ENCODE measurements at regions not wholly inside any gene's neighbourhood (a gene's known extent, or its start where the extent isn't known, plus 50 kb on each side); places are given as distances from the start of the nearest gene placed in this dataset.

- DNase-seq, result no peak
Measured at GRCh38 chr4:22099896-22100295, 151.3 kb upstream of the KCNIP4 start.

DNA sequence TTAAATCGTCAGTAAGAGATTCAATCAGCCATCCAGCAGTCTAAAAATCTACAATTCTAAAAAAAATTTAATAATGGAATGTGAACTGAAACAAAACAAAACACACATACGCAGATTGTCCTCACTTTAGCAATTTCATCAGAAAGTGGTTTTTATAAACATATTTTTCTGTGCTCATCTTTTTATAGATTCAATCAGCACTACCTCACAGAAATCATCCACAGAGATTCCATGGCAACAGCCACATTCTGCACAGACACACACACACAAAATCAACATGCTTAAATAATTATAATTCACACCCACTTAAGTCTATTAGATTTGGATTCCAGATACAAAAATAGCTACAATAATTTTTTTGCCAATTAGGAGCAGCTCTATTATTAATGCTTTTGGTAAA lies 149.0 kb upstream of the KCNIP4 start:
- no peak for DNase-seq

- no peak for DNase-seq
Measured at GRCh38 chr4:22094217-22094616, 145.6 kb upstream of the KCNIP4 start.

DNA sequence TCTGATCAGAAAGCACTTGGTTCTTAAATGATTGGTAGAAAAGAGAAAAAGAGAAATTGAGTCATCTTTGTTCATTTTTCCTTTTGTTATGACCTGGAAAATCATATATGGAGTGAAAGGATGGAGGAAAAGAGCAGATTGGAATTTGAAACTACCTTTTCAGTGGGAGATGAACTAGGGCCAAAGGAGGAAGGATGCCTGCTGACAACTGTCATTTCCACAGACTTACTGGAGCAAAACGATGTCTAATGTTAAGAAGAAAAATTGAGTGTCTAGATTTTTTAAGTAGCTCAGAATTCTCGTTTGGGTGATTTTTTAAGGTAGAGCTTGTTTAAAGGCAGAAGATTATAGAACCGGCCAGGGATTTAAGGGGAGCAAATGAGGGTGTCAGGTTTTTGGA lies 144.6 kb upstream of the KCNIP4 start:
- no peak for DNase-seq

DNA sequence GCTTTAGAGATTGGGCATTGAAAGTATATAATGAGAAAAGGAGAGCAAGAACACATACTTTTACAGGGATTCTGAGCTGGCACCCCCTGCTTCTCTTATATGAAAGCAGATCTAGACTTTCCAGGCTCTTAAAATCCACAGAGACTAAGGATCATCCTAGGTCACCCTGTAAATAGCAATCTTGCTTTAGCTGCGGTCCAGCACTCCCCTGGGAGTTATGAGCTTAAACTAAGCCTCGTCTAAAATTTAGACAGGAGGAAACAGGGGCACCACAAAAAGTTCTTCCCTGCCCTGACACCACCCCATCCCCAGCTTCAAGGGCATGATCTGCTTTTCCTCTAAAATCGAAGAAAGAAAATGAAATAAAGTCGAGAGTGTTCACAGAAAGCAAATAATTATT lies 143.3 kb upstream of the KCNIP4 start:
- DNase-seq, result no peak

- no peak for DNase-seq
Measured at GRCh38 chr4:22091352-22091717, 142.8 kb upstream of the KCNIP4 start.

DNA sequence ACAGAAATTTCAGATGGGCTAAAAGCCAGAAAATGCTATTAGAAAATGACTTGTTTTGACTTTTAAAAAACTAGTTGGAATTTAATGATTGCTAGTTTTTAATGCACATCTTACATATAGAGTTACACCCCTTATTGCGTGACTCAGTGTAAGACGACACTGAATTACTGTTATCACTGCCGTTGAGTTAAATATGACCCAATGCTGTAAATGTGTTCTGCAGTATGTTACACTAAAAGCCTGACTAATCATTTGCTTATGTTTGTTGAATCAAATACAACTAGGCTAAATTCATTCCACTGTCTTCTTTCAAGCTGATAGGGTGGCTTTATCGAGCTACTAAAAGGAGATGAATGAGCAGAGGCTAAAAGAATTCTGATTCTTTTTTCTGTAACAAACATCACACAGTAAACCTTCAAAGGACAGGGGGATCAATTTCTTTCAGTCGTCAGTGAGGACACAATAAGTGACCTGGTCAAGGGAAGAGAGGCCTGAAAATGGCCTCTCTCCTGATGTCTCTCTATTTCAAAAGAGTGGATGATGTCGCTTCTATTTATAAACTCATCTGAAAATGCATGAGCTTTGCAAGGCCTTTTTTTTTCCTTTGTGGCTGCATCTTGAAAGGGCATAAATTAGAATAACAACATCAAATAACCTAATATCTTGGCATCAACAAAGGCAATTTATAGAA lies 142.2 kb upstream of the KCNIP4 start:
- DNase-seq, result no peak

DNA sequence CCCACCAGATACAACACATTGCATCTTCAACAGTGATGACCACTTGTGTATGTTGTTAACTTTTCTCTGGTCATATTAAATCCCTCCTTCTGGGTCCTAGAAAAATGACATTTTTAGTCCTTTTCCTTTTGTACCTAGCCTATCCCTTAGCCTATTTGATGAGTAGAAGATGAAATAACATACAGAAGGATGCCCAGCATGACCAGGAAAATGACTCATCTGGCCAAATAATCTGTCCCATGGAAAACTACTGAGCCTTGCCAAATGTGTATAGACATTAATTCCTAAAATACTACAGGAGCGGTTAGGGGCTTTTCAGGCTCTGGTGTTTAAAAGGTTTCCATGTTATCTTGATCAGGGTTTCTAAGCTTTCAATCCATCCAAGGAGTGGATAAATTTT lies 129.0 kb upstream of the KCNIP4 start:
- DNase-seq, result no peak

DNA sequence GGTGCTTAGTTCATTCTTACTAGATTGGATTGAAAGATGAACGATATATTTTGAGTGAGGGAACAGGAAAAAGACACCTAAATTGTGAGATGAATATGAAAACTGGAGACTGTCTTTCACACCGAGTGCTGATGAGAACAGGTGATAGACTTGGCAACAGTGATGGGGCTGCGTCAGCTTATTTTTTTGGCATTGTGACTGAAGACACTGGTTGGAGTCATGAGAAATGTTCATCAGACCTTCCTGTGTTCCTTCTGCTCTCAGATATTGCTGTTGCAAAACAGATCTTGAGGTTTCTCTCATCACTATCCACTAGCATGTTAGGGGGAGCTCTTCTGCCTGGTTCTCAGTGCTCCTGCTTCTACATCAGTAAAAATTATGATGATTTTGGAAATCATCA lies 124.2 kb upstream of the KCNIP4 start:
- DNase-seq, result no peak

DNA sequence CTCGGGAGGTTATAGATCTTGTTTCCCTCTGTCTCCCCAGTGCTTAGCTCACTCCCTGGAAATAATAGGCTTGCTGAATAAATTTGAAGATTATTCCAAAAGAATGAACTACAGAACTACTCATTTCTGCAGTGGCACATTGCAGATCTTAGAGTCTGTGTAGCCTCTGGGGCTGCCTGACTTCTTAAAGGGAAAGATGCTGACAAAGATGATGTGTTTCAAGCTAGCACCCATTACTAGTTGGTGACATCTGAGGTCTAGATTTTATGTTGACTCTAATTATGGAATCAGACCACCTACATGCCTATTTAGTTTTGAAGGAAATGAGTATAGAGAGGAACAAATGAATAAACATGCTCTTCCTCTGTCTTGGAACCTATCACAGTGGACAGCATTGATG lies 123.7 kb upstream of the KCNIP4 start:
- no peak for DNase-seq

- DNase-seq, result no peak
Measured at GRCh38 chr4:22071749-22072148, 123.2 kb upstream of the KCNIP4 start.

GRCh38 chr4:22070256-22070655 lies 121.7 kb upstream of the KCNIP4 start:
- DNase-seq, result no peak

DNA sequence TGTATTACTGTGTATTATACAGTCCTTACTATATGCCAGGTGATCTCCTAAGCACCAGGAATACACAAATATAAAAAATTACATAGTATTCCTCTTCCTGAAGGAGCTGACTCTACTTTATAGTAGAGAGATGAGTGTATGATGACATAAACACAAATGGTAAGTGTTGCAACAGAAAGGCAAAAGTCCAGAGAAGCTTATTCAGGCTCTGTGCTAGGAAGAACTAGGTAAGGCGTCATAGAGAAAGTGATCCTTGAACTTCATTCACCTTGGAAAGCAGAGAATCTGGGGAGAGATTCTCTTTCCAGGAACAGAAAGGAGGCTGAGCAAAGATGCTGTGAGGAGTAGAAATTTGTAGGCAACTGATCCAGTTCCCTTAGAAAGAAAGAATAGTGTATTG lies 115.0 kb upstream of the KCNIP4 start:
- no peak for DNase-seq

DNA sequence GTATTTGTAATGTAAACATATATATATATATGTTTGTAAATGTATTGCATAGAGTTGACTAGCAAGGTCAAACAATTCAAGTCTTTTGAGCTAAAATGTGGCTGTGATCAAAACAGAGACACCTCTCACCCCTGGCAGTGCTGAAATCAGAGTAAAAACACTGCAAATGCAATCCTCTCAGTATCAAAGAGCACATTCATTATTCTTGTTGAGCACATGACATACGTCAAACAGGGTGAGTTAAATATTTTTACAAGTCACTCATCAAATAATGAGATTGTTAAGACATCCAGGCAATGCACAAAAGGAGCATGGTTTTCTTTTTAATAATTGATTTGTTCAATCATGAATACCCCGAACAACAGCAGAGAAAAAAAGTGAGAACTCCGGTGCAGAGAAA lies 114.1 kb upstream of the KCNIP4 start:
- no peak for DNase-seq

DNA sequence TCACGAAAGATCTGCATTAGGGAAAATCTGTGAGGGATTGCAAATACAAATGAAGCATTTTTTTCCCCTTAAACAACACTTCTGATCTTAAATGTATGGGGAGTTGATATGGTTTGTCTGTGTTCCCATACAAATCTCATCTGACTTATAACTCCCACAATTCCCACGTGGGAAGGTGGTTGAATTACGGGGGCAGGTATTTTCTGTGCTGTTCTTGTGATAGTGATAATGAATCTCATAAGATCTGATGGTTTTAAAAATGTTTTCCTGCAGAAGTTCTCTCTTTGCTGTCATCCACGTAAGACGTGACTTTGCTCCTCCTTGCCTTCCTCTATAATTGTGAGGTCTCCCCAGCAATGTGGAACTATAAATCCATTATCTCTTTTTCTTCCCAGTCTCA lies 107.4 kb upstream of the KCNIP4 start:
- DNase-seq, result no peak

DNA sequence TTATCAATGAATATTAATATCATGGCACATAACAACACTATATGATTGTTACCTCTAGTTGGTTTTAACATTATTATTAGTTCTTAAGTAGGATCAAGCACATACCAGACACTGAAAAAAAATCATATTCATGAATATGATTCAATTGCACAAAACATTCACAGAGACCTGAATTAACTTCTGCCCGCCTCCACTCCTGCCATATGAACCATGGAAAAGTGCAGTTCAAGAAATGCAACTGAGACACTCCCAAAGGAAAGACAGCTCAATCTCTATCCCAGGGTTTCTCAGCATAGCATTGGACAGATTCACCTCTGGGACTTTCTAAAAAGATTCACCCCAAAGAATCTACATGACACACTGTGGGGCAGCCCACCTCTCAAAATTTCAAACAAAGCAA lies 103.5 kb upstream of the KCNIP4 start:
- no peak for DNase-seq

- no peak for DNase-seq
Measured at GRCh38 chr4:22048323-22048722, 99.8 kb upstream of the KCNIP4 start.

DNA sequence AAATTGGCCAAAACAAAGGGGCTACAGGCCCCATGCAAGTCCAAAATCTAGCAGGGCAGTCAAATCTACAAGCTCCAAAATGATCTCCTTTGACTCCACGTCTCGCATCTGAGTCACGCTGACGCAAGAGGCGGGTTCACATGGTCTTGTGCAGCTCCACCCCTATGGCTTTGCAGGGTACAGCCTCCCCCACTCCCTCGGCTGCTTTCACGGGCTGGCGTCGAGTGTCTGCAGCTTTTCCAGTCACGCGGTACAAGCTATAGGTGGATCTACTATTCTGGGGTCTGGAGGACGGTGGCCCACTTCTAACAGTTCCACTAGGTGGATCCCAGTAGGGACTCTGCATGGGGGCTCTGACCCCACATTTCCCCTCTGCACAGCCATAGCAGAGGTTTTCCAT lies 99.2 kb upstream of the KCNIP4 start:
- no peak for DNase-seq

DNA sequence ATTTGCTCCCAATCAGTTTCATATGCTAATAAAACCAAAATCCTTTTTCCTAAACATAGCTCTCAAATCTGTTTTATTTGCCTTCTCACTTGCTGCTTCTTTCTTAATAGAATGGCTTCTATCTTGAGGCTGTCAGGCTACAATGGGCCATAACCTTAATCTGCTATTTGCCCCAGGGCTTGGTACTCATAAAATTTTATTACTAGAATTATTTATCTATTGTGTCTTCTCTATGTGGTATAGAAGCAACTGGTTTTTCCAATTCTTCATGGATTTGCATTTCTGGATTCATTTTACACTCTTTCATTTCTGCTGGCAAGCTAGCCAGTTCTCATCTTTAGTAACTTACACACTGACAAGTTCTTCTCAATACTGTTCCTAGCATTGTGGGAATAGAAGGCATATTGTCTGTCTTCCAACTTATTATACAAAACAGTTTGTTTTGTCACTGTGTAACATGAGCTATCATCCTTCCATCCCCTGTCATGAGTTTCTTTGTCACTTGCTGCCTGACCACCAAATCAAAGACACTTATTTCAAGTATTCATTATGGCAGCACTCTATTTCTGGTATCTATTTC lies 96.6 kb upstream of the KCNIP4 start:
- no peak for DNase-seq

DNA sequence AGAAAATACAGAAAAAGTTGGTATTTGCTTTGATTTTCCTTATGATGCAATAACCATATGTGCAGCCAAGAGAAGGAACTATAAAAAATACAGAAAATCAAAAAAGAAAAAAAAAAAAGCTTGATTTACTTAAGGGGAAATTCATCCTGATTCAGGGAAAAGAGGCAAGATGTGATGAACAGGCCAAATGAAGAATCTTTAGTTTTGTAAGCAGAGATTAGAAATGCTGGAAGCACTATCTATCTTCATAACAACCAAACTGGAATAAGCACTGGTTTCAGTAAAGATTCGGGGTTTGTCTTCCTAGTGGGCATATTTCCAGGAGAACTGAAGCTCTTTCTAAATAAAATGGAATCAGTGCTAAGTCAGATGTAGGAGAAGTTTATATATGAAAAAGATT lies 82.9 kb upstream of the KCNIP4 start:
- DNase-seq, result no peak

- DNase-seq, result no peak
Measured at GRCh38 chr4:22030881-22031280, 82.3 kb upstream of the KCNIP4 start.

- no peak for DNase-seq
Measured at GRCh38 chr4:22030307-22030706, 81.7 kb upstream of the KCNIP4 start.

DNA sequence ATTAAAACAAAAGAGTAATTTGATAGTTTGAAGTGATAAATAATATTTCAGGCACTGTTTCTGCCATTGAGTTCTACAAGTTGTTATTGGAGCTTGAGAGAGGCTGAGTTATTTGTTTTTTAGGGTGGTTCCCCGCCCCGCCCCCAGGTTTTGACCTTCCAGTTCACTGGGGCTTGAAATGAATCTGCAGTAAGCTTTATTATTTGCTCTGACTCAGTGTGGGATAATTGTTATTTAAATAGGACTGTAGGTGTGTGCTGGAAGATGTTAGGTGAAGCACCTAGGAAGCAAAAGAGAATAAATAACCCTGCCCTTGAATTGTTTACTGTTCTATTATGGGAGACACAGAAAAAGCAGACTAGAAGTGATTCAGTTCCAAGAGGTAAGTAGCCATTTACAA lies 81.2 kb upstream of the KCNIP4 start:
- DNase-seq, result no peak

DNA sequence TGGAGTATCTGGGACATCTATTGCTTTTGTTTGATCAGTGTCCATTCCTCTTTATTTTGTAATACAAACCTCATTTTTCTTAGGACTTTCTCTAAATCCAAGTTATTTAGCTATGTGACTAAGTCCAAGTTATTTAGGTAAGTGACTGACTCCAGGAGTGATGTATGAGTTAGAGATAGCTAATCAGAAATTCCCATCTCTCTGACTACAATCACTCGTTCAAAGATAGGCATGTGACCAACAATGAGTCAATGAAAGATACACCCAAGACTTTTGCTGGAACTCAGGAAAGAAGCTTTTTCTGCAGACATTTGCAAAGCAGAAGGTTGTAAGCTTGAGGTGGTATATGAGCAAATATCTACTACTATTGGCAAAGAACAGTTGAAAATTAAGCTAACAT lies 72.5 kb upstream of the KCNIP4 start:
- no peak for DNase-seq

DNA sequence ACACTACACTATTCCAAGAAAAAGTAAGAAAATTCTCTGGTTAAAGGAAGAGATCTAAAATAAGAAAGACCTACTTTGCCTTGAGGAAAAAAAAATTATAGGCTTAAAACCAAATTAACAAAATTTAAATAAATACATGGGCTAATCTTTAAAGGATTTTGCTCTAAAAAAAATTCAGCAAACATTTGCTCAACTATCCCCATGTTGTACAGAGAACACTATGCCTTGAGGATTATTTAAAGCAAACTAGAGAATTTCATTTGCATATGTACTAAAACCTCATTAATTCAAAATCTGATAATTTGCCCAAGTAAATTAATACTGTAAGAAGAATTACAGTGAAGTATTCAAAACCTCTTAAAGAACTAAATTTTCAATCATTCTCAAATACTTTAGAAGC lies 71.6 kb upstream of the KCNIP4 start:
- no peak for DNase-seq
